GM19035 (cell line): ENCODE measurements at regions not wholly inside any gene's neighbourhood (a gene's known extent, or its start where the extent isn't known, plus 50 kb on each side); places are given as distances from the start of the nearest gene placed in this dataset.

Source experiments
- ATAC-seq: cut with Tn5 transposase; IDR thresholded peaks from one replicate; pipeline ENCODE4 v1.9.1; 2021; ENCODE audit not compliant: unreplicated experiment

DNA sequence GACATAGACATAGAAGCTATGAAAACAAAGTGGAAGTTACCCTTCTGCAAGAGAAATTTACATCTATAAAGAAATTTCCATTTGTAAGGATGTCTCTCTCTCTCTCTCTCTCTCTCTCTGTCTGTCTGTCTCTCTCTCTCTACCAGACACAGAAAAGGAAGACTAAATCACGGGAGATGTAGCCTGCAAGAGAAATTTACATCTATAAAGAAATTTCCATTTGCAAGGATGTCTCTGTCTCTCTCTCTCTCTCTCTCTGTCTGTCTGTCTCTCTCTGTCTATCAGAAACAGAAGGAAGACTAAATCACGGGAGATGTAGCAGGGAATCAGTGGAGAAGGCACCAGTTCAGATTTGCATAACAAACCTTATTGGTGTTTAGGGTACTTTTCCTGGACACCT is 65.6 kb upstream of the CTSO start:
- ATAC-seq = no peak

DNA sequence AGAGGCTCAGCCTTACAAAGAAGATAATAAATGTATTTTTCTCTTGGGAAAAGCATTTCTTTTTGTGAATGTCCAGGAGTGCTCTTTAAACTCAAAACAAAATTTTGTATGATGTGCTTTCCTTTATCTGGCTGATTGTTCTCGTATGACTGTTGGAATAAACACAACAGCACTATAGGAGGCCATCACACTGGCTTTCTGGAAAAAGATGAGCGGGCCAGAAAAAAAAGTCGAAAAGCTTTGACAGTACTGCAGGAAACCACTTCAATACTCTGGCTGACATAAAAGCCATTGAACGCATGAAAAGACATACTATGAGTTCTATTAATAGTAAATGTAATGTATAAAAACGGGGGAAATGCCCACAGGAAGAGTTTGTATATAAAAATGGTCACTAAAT is 64.7 kb upstream of the CTSO start:
- ATAC-seq = no peak

DNA sequence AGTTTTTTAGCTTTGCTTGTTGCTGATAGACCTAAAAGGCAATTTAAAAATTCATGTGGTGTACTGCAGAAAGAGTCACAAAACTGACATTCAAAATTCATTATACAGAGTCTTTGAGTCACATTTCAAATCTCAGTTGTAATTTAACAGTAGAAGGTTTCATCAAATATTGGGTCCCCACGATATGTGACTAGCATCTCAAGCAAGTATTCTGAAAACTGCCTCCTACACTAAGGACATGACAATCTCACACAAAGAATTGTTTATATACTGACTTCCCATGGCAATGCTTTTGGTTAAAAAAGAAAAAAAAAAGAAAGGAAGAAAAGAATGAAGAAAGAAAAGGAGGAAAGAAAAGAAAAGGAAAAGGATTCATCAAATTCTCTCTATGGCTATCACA is 62.1 kb upstream of the CTSO start:
- ATAC-seq = no peak

DNA sequence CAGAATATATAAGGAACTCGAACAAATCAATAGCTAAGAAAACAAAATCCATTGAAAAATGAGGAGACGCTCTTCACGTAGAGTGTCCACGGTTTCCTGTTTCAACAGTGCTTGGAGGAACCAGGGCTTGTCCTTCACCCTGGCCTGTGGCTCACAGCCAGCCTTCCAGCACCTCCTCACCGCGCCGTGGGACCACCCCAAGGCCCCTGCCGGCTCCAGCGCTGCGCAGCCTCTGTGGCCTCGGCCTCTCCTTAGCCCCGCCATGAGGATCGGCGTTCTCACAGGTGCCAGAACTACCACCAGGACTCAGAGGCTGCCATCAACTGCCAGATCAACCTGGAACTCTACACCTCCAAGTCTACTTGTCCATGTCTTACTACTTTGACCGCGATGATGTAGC is 52.5 kb upstream of the CTSO start:
- ATAC-seq = no peak
